SK-N-SH (cell line): ENCODE measurements at regions not wholly inside any gene's neighbourhood (a gene's known extent, or its start where the extent isn't known, plus 50 kb on each side); places are given as distances from the start of the nearest gene placed in this dataset.

Experiments used
- CTCF ChIA-PET: fragments of 300-600, 350-600 bp; formaldehyde crosslinking; extraction: SDS; loops from one replicate; lab custom pipeline; 2021; lab: Yijun Ruan, JAX
- POLR2A ChIA-PET: fragments of 350-600 bp; sonication (Branson Sonifier 250); formaldehyde crosslinking; extraction: SDS; loops from one replicate; lab custom pipeline; 2020; ENCODE audit warnings: antibody characterized with exemption, inconsistent platforms; lab: Yijun Ruan, JAX
- DNase-seq: peaks from one replicate; pipeline ENCODE4 v3.0.0; 2012
- H2AFZ ChIP-seq: fragments of 200-600 bp; sonication (generic); 2 replicates; pipeline ENCODE4 v1.8.1; 2016; ENCODE audit warnings: antibody characterized with exemption, mild to moderate bottlenecking, low read depth
- H3F3A ChIP-seq: fragments of 200-600 bp; sonication (generic); replicated peaks from 2 replicates; pipeline ENCODE3; 2016; ENCODE audit warnings: antibody characterized with exemption, mild to moderate bottlenecking; ENCODE audit not compliant: insufficient read depth
- H3K27ac ChIP-seq, 2 experiments: fragments of 200-500 bp in 1 of 2; fragments of 200-600 bp in 1 of 2; sonication (Bioruptor generic) in 1 of 2; sonication (generic), shearing (Covaris generic) in 1 of 2; 2 replicates each; pipeline versions ENCODE4 v1.5.1 to v1.6.1; 2014 to 2016; ENCODE audit warnings: low read depth in 2 of 2, inconsistent platforms in 1 of 2, low read length in 1 of 2, mild to moderate bottlenecking in 1 of 2, mixed read lengths in 1 of 2
- H3K27me3 ChIP-seq: fragments of 200-600 bp; sonication (generic), shearing (Covaris generic); 2 replicates; pipeline ENCODE4 v1.6.1; 2016; ENCODE audit warnings: mixed run types; ENCODE audit not compliant: insufficient read depth
- H3K36me3 ChIP-seq, 2 experiments: fragments of 200-500 bp in 1 of 2; fragments of 200-600 bp in 1 of 2; sonication (Bioruptor generic) in 1 of 2; sonication (generic) in 1 of 2; replicated peaks in 1 of 2; 2 replicates each; pipeline versions ENCODE3 to v1.5.1; 2014 to 2016; ENCODE audit warnings: low read length in 1 of 2, mild to moderate bottlenecking in 1 of 2; ENCODE audit not compliant: insufficient read depth in 2 of 2, control insufficient read depth in 1 of 2
- H3K4me1 ChIP-seq, 2 experiments: fragments of 200-500 bp in 1 of 2; fragments of 200-600 bp in 1 of 2; sonication (Bioruptor generic) in 1 of 2; sonication (generic), shearing (Covaris generic) in 1 of 2; 2 replicates each; pipeline versions ENCODE4 v1.5.1 to v1.6.1; 2014 to 2016; ENCODE audit warnings: low read depth in 1 of 2, low read length in 1 of 2, mixed run types in 1 of 2; ENCODE audit not compliant: insufficient read depth in 2 of 2, control insufficient read depth in 1 of 2
- H3K4me2 ChIP-seq: fragments of 200-600 bp; sonication (generic), shearing (Covaris generic); 2 replicates; pipeline ENCODE4 v1.6.1; 2017; ENCODE audit warnings: mixed run types
- H3K4me3 ChIP-seq, 2 experiments: fragments of 200-500 bp in 1 of 2; fragments of 200-600 bp in 1 of 2; sonication (Bioruptor generic) in 1 of 2; sonication (generic), shearing (Covaris generic) in 1 of 2; 2 replicates each; pipeline versions ENCODE4 v1.5.1 to v1.8.1; 2014 to 2016; ENCODE audit warnings: low read depth in 2 of 2, inconsistent platforms in 1 of 2, low read length in 1 of 2, mild to moderate bottlenecking in 1 of 2, mixed read lengths in 1 of 2, moderate library complexity in 1 of 2
- H3K79me2 ChIP-seq: fragments of 200-600 bp; sonication (generic); 2 replicates; pipeline ENCODE4 v1.8.1; 2017; ENCODE audit warnings: mild to moderate bottlenecking; ENCODE audit not compliant: insufficient read depth
- H3K9ac ChIP-seq: fragments of 200-600 bp; sonication (generic); 2 replicates; pipeline ENCODE4 v1.6.1; 2017; ENCODE audit warnings: mixed run types
- H3K9me2 ChIP-seq: fragments of 200-600 bp; sonication (generic); 2 replicates; pipeline ENCODE4 v1.6.1; 2017; ENCODE audit warnings: mixed run types
- H3K9me3 ChIP-seq: fragments of 200-600 bp; sonication (generic); 2 replicates; pipeline ENCODE4 v1.6.1; 2017; ENCODE audit warnings: mixed run types, mild to moderate bottlenecking, moderate library complexity
- H4K20me1 ChIP-seq: fragments of 200-600 bp; sonication (generic); 2 replicates; pipeline ENCODE4 v1.6.1; 2017; ENCODE audit warnings: mild to moderate bottlenecking, mixed run types; ENCODE audit not compliant: insufficient read depth
- CHD2 ChIP-seq: fragments of 150-350 bp; IDR thresholded peaks from 2 replicates; pipeline ENCODE4 v1.6.1; 2018; ENCODE audit warnings: low read length; ENCODE audit not compliant: partially characterized antibody
- FOXJ3 ChIP-seq: sonication (generic); formaldehyde crosslinking; IDR thresholded peaks from 2 replicates; pipeline ENCODE4 v1.5.1; 2020; ENCODE audit warnings: mild to moderate bottlenecking, missing genetic modification reagents
- MAX ChIP-seq: IDR thresholded peaks from 2 replicates; pipeline ENCODE4 v1.4.0; 2012; ENCODE audit warnings: low read depth
- POLR2AphosphoS5 ChIP-seq: IDR thresholded peaks from 2 replicates; pipeline ENCODE4 v1.6.1; 2012; ENCODE audit warnings: low read depth, low read length
- RAD21 ChIP-seq: IDR thresholded peaks from 2 replicates; pipeline ENCODE4 v1.6.1; 2012; ENCODE audit warnings: mild to moderate bottlenecking, low read length
- RFX5 ChIP-seq: IDR thresholded peaks from 2 replicates; pipeline ENCODE4 v1.6.1; 2012; ENCODE audit warnings: mild to moderate bottlenecking, improper control_type of control experiment, low read length
- SIN3A ChIP-seq: IDR thresholded peaks from 2 replicates; pipeline ENCODE4 v1.6.1; 2012; ENCODE audit warnings: low read depth, mild to moderate bottlenecking, low read length, moderate library complexity, borderline replicate concordance
- ZBTB33 ChIP-seq: IDR thresholded peaks from 2 replicates; pipeline ENCODE4 v1.4.0; 2012; ENCODE audit warnings: low read depth, borderline replicate concordance
- WGBS: methylation state at CpG from one replicate; pipeline ENCODE4 v1.1.6; 2017; ENCODE audit warnings: low lambda C conversion rate; 5-methylcytosine and 5-hydroxymethylcytosine counted together
- TF ChIP-seq, protein P1 (sequence below): fragments of 150-350 bp; IDR thresholded peaks from 2 replicates; pipeline ENCODE4 v1.6.1; 2016; ENCODE audit warnings: mild to moderate bottlenecking, low read depth, low read length

GRCh38 chr21:27094184-27094948, 127.5 kb upstream of the ADAMTS5 start:
- Histone ChIP-seq H3K4me3 (no peak overlapping the region), H4K20me1 (no peaks in the 10 kb centered on the region), H3K79me2 (no peaks in the 10 kb centered on the region), H3K4me1 (no peaks in the 10 kb centered on the region), H3K4me2 (no peak overlapping the region), H3K9ac (no peak overlapping the region), H3K9me2 (no peaks in the 10 kb centered on the region), H3K9me3 (no peaks in the 10 kb centered on the region), H3F3A (no peaks in the 10 kb centered on the region), H2AFZ (no peak overlapping the region), H3K36me3 (no peaks in the 10 kb centered on the region), H3K27me3 (no peaks in the 10 kb centered on the region), H3K27ac (no peak overlapping the region)
- TF ChIP-seq, protein P1, sequence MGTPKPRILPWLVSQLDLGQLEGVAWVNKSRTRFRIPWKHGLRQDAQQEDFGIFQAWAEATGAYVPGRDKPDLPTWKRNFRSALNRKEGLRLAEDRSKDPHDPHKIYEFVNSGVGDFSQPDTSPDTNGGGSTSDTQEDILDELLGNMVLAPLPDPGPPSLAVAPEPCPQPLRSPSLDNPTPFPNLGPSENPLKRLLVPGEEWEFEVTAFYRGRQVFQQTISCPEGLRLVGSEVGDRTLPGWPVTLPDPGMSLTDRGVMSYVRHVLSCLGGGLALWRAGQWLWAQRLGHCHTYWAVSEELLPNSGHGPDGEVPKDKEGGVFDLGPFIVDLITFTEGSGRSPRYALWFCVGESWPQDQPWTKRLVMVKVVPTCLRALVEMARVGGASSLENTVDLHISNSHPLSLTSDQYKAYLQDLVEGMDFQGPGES, result no peak
- TF ChIP-seq RAD21 (no peak), RFX5 (no peak), CHD2 (no peak)
- no peak for DNase-seq
- POLR2A ChIA-PET, result no interaction called here
- 74% methylated on average over 5 of the region's 5 CpGs for WGBS
- CTCF ChIA-PET, result interaction anchor here (0.9 kb wide), 1 partner anchor 9 kb away, joined by 3 read pairs; no protein-coding TSS in a partner anchor

- CTCF ChIA-PET, result no interaction called here
- TF ChIP-seq MAX (no peak), SIN3A (no peak), FOXJ3 (CRISPR knock-in tag) (no peak), CHD2 (no peak), ZBTB33 (no peak), POLR2AphosphoS5 (no peak)
- Histone ChIP-seq H3K27me3 (no peaks in the 10 kb centered on the region), H3K4me2 (no peak overlapping the region), H3F3A (no peaks in the 10 kb centered on the region), H3K36me3 (no peaks in the 10 kb centered on the region), H3K4me3 (no peak overlapping the region), H3K9me2 (no peaks in the 10 kb centered on the region), H3K9me3 (no peaks in the 10 kb centered on the region), H3K4me1 (no peaks in the 10 kb centered on the region), H3K79me2 (no peaks in the 10 kb centered on the region), H2AFZ (no peak overlapping the region), H3K9ac (no peak overlapping the region), H4K20me1 (no peaks in the 10 kb centered on the region), H3K27ac (no peak overlapping the region)
- WGBS, result 74% methylated on average over 2 of the region's 2 CpGs
- POLR2A ChIA-PET, result no interaction called here
- DNase-seq, result no peak
These were observed 119.7 kb upstream of the ADAMTS5 start for GRCh38 chr21:27086630-27087029.
